ENCODE measurements at regions not wholly inside any gene's neighbourhood (a gene's known extent, or its start where the extent isn't known, plus 50 kb on each side); places are given as distances from the start of the nearest gene placed in this dataset.

DNA sequence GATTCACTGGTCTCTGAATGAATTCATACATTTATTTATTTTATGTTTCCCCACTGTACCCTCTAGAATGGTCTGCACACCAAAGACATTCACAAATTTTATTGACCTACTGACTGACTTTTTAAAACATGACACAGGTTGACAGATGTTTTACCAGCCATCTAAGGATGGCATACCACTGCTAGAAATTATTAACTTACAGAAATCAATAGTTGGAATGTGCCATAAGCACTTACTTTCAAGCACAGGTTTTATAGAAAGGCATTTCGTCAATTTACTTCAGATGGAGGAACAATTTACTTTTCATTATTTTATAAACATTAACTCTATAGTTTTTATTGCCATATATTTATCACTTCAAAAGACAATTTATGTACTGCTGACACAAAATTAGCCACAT is 448.7 kb upstream of the FBXO33 start:
- H3K36me3 Mint-ChIP-seq (ENCODE audit: low read depth) = no peaks in the 10 kb centered on the region
- H3K9me3 ChIP-seq (ENCODE audit: control insufficient read depth, low read length, poor library complexity, severe bottlenecking) = no peaks in the 10 kb centered on the region
- ATAC-seq (no peak), DNase-seq (no peak)
- H3K27me3 Mint-ChIP-seq = no peaks in the 10 kb centered on the region
- no peak overlapping the region for H3K4me3 Mint-ChIP-seq
- no peaks in the 10 kb centered on the region for H3K4me1 Mint-ChIP-seq
- H3K27ac Mint-ChIP-seq = no peak overlapping the region

DNA sequence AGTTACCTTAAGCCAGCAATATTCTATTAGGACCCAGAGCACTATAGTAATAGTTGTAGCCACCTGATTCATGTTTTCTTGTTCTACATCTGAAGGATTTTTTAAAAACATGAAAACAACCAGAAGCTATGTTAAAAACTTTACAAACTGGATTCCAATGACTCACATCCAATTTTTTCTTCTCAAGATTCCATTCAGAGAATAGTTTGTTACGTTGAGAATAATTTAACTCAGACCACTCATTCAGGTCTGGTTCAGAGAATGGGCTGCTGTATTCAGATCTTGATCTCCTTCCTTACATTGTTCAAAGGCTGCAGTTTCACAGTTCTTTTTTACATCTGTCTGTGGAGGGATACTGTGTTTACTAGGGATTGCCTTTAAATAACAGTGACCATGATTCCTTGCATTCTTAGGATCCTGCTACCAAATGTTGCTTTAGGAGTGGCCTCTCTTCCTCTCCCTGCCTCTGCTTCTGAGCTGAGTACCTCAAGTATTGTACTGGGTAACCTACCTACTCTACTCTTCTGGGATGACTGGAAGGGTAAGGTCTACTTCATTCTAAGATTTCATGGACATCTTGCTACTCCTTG is 448.0 kb upstream of the FBXO33 start:
- DNase-seq = no peak
- no peak overlapping the region for H3K27ac Mint-ChIP-seq
- no peak overlapping the region for H3K4me3 Mint-ChIP-seq
- no peaks in the 10 kb centered on the region for H3K27me3 Mint-ChIP-seq
- peaks cover 3% of the 10 kb centered on the region for H3K4me1 Mint-ChIP-seq
- ATAC-seq = no peak
- no peaks in the 10 kb centered on the region for H3K36me3 Mint-ChIP-seq (ENCODE audit: low read depth)
- H3K9me3 ChIP-seq (ENCODE audit: control insufficient read depth, low read length, poor library complexity, severe bottlenecking) = no peaks in the 10 kb centered on the region

DNA sequence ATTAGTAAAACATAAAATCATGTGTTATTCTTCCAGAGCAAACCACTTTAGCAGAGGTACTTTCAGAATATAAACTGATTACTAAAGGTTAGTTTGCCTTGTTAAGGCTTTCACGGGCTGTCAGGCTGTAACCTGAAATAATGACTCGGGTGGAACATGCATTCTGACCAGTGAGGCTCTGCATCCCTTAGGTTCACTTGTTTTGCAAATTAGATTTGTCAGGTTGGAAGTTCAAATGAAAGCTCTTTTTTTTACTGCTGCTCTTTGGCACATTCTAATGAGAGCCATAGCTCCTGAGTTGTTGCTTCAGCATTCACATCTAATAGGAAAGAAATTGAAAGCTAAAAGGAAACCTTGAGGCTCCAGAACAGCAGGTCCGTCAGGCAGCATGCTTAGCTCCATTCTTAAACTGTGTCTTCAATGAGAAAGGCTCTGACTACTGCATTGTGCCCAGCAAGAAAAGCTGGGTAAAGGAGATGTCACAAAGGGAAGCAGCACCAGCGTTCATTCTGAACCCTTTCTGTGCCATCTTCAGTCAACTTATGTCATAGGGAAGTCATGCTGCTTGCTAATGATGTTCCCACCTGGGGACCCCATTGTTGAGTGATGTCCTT is 445.5 kb upstream of the FBXO33 start:
- no peak for ATAC-seq
- no peaks in the 10 kb centered on the region for H3K36me3 Mint-ChIP-seq (ENCODE audit: low read depth)
- no peaks in the 10 kb centered on the region for H3K9me3 ChIP-seq (ENCODE audit: control insufficient read depth, low read length, poor library complexity, severe bottlenecking)
- H3K27me3 Mint-ChIP-seq = no peaks in the 10 kb centered on the region
- peaks cover 3% of the 10 kb centered on the region for H3K4me1 Mint-ChIP-seq
- H3K4me3 Mint-ChIP-seq = no peak overlapping the region
- no peak overlapping the region for H3K27ac Mint-ChIP-seq
- no peak for DNase-seq

DNA sequence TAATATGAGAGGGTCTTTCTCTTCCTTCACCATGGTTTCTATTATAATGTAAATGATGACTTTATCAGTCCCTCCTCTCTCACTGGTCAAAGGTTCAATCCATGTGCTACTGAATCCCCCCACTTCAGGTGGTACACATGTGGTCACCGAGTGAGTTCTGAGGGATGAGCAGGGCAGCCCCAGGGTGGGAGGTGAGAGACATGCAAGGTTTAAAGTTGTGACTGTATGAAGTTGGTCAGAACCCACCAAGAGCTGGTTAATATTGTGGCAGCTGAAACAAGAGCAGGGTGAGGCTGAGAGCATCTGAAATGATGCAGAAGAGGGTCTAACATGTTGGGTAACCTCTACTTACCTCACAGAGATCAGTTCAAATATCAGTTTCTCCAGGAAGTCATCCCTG is 444.7 kb upstream of the FBXO33 start:
- H3K9me3 ChIP-seq (ENCODE audit: control insufficient read depth, low read length, poor library complexity, severe bottlenecking) = no peaks in the 10 kb centered on the region
- Mint-ChIP-seq H3K36me3 (ENCODE audit: low read depth) (no peaks in the 10 kb centered on the region), H3K27me3 (no peaks in the 10 kb centered on the region), H3K27ac (no peak overlapping the region), H3K4me3 (no peak overlapping the region), H3K4me1 (peaks cover 3% of the 10 kb centered on the region)
- DNase-seq (no peak), ATAC-seq (no peak)

DNA sequence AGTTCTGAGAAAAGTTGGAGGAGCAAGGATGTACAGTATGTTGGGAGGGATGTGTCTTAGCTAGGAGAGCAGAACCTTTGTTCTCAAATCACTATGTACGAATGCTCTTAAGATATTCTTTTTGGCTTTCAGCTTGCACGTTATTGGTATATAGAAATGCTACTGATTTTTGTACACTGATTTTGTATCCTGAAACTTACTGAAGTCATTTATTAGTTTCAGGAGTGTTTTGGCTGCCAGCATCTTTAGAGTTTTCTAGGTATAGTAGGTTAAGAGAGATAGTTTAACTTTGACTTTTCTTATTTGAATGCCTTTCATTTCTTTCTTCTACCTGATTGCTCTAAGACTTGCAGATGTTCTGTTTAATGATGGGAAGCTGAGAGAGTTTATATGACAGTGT is 442.8 kb upstream of the FBXO33 start:
- no peaks in the 10 kb centered on the region for H3K27me3 Mint-ChIP-seq
- H3K36me3 Mint-ChIP-seq (ENCODE audit: low read depth) = no peaks in the 10 kb centered on the region
- no peak overlapping the region for H3K27ac Mint-ChIP-seq
- H3K4me3 Mint-ChIP-seq = no peak overlapping the region
- H3K4me1 Mint-ChIP-seq = peaks cover 3% of the 10 kb centered on the region
- no peak for ATAC-seq
- DNase-seq = no peak
- no peaks in the 10 kb centered on the region for H3K9me3 ChIP-seq (ENCODE audit: control insufficient read depth, low read length, poor library complexity, severe bottlenecking)

DNA sequence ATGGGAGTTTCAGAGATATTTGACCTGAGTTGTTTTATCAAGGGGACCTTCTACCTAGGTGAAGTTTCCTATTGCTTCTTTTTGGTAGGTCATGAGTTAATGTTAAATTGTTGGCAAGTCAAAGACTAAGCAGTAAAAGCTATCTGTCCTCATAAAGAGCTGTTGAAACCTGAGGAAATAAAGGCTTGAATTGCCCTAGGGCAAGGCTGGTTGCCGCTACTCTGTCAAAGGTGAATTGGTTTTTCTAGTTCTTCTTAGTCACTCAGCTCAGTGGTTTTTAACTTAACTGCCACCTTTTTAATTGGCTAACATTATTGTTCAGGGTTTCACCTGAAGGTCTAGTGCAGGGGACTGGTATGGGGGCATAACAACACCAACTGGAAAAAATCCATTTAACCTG is 441.6 kb upstream of the FBXO33 start:
- Mint-ChIP-seq H3K27ac (no peak overlapping the region), H3K4me3 (no peak overlapping the region), H3K4me1 (peaks cover 3% of the 10 kb centered on the region), H3K27me3 (no peaks in the 10 kb centered on the region), H3K36me3 (ENCODE audit: low read depth) (no peaks in the 10 kb centered on the region)
- H3K9me3 ChIP-seq (ENCODE audit: control insufficient read depth, low read length, poor library complexity, severe bottlenecking) = no peaks in the 10 kb centered on the region
- ATAC-seq (no peak), DNase-seq (no peak)

DNA sequence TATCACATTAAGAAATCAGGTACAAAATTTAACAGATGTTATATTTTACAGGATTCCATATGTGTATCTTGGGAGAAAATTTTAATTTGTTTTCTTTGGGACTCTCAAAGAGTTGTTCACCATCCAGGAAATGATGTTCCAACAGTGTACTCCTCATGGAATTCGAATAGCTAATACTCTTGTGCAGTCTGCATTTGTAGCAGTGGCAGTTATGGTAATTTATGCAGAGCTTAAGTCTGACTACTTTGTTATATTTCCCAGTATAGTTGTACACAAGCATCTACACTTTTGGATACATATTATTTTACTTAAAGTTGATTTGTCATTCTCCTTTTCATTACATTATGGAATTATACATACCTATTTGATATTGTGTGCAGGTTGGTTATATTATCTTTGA is 436.7 kb upstream of the FBXO33 start:
- ATAC-seq = no peak
- Mint-ChIP-seq H3K4me3 (no peak overlapping the region), H3K27me3 (no peaks in the 10 kb centered on the region), H3K36me3 (ENCODE audit: low read depth) (no peaks in the 10 kb centered on the region), H3K4me1 (no peaks in the 10 kb centered on the region), H3K27ac (no peak overlapping the region)
- no peaks in the 10 kb centered on the region for H3K9me3 ChIP-seq (ENCODE audit: control insufficient read depth, low read length, poor library complexity, severe bottlenecking)
- no peak for DNase-seq

DNA sequence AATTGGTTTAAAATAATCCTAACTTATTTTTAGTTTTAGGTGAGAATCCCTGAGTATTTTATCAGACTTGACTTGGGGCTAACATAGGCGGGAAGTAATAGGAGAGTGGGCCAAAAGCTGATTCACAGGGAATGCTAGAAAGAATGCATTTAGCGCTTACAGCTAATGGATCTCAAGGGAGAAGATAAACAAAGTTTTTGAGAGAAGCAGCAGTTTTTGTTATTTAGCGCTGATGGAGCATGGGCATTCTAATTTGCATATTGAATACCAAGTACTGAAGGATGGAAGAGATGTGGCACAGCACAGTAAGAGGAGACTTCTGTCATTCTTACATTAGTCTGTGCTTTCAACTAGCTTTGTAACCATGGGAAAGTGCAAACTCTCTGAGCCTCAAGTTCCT is 436.0 kb upstream of the FBXO33 start:
- DNase-seq (no peak), ATAC-seq (no peak)
- H3K4me1 Mint-ChIP-seq = no peaks in the 10 kb centered on the region
- H3K4me3 Mint-ChIP-seq = no peak overlapping the region
- H3K9me3 ChIP-seq (ENCODE audit: control insufficient read depth, low read length, poor library complexity, severe bottlenecking) = no peaks in the 10 kb centered on the region
- H3K27me3 Mint-ChIP-seq = no peaks in the 10 kb centered on the region
- no peaks in the 10 kb centered on the region for H3K36me3 Mint-ChIP-seq (ENCODE audit: low read depth)
- no peak overlapping the region for H3K27ac Mint-ChIP-seq

DNA sequence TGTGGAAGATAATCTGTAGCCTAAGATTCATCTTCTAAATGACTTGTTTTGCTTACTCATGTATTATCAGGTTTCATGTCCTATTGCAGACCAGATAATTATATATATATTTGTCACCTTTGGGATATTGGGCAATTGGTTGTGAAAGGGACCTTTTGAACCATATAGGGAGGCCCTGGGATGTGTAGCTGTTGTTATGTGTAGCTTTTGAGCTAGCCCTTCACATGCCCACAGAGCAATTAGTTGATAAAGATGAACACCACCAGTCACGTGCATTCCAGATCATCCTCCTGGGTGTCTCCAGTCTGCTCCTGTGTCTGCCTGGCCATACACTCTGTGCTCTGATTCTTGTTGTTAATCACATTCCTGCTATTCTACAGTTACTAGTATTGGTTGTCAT is 431.2 kb upstream of the FBXO33 start:
- DNase-seq (no peak), ATAC-seq (no peak)
- Mint-ChIP-seq H3K4me1 (no peaks in the 10 kb centered on the region), H3K36me3 (ENCODE audit: low read depth) (no peaks in the 10 kb centered on the region), H3K27ac (no peak overlapping the region), H3K27me3 (no peaks in the 10 kb centered on the region), H3K4me3 (no peak overlapping the region)
- H3K9me3 ChIP-seq (ENCODE audit: control insufficient read depth, low read length, poor library complexity, severe bottlenecking) = no peaks in the 10 kb centered on the region

DNA sequence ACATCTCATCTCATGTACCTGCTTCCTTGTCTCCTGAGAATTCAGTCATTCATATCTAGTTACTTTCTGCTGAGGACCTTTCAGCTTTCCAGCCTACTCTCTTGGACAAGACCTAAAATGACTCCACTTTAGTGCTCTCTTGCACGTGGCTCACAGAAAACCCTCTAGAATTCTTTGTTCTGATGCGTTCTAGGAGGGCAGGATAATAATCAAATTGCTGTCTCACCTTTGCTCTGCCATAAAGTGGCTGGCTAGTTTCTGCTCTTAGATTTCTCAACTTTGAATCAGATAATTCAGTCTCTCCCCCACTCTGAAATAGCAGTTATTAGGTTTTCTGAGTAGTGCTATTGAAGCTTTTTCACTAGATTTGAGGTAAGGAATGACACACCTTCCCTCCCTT is 429.5 kb upstream of the FBXO33 start:
- Mint-ChIP-seq H3K27ac (no peak overlapping the region), H3K36me3 (ENCODE audit: low read depth) (no peaks in the 10 kb centered on the region), H3K27me3 (no peaks in the 10 kb centered on the region), H3K4me1 (no peaks in the 10 kb centered on the region), H3K4me3 (no peak overlapping the region)
- DNase-seq (no peak), ATAC-seq (no peak)
- H3K9me3 ChIP-seq (ENCODE audit: control insufficient read depth, low read length, poor library complexity, severe bottlenecking) = no peaks in the 10 kb centered on the region

DNA sequence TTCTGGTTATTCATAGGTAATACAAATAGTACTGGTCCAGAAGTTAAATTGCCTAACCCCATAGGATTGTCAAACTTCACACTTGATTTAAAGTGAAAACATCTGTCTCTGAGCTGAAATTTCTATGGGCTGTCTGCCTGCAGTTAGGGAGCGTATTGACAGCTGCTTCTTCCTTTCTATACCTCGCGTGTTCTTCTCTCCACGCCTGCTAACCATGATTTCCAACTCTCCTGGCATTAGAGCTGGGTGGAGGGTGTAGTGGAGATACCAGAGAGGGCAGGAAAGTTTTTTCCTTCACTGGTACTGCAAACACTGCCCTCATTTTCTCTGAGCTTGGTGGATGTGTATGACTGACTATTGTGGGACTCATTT is 429.0 kb upstream of the FBXO33 start:
- H3K27ac Mint-ChIP-seq = no peak overlapping the region
- H3K4me1 Mint-ChIP-seq = no peaks in the 10 kb centered on the region

DNA sequence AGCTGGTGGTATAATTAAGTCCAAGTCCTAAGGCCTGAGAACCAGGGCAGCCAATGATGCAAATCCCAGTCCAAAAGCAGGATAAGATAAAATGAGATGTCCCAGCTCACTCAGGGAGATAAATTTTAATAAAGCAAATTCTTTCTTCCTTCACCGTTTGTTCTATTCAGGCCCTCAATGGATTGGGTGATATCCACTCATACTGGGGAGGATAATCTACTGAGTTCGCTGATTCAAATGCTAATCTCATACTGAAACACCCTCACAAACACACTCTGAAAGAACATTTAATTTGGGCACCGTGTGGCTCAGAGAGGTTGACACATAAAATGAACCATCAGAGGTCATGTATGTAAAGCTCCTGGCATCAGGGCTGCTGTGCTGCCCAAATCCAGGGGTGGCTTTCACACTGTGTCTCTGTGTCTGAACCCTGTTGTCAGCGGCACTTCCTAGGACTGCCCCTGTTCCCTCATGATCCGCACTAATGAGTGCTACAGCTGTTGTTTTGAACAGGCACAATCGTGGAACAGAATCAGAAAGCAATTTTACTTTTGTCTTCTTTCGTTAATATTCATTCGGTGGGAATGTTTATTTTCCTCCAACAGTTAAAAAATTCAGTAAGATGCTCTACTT is 428.5 kb upstream of the FBXO33 start:
- Mint-ChIP-seq H3K36me3 (ENCODE audit: low read depth) (no peaks in the 10 kb centered on the region), H3K27me3 (no peaks in the 10 kb centered on the region), H3K4me3 (no peak overlapping the region), H3K4me1 (no peaks in the 10 kb centered on the region), H3K27ac (no peak overlapping the region)
- H3K9me3 ChIP-seq (ENCODE audit: control insufficient read depth, low read length, poor library complexity, severe bottlenecking) = no peaks in the 10 kb centered on the region
- DNase-seq (no peak), ATAC-seq (no peak)

More for the DNA sequence above, 429.0 kb upstream of the FBXO33 start:
- Mint-ChIP-seq H3K27me3 (no peaks in the 10 kb centered on the region), H3K36me3 (ENCODE audit: low read depth) (no peaks in the 10 kb centered on the region), H3K4me3 (no peak overlapping the region)
- DNase-seq (no peak), ATAC-seq (no peak)
- no peaks in the 10 kb centered on the region for H3K9me3 ChIP-seq (ENCODE audit: control insufficient read depth, low read length, poor library complexity, severe bottlenecking)

DNA sequence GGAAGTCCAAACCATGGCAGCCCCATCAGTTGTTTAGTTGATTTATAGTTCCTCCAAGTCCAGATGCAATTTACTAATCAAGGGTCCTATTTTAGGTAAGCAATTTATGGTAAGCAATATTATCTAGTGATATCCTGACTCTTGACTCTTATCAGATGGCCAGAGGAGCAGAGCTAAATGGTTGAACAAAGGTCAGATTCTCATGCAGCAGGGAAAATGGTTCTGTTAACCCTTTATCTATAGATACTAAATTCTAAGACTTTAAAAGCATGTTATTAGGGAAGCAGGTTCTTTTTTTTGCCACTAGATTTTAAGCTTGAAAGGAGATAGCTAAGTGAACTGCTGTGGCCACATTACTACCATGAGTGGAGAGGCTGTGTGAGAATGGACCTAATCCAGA is 427.1 kb upstream of the FBXO33 start:
- Mint-ChIP-seq H3K36me3 (ENCODE audit: low read depth) (no peaks in the 10 kb centered on the region), H3K4me3 (no peak overlapping the region), H3K27ac (no peak overlapping the region), H3K27me3 (no peaks in the 10 kb centered on the region), H3K4me1 (no peaks in the 10 kb centered on the region)
- DNase-seq = no peak
- ATAC-seq = no peak
- H3K9me3 ChIP-seq (ENCODE audit: control insufficient read depth, low read length, poor library complexity, severe bottlenecking) = no peaks in the 10 kb centered on the region

DNA sequence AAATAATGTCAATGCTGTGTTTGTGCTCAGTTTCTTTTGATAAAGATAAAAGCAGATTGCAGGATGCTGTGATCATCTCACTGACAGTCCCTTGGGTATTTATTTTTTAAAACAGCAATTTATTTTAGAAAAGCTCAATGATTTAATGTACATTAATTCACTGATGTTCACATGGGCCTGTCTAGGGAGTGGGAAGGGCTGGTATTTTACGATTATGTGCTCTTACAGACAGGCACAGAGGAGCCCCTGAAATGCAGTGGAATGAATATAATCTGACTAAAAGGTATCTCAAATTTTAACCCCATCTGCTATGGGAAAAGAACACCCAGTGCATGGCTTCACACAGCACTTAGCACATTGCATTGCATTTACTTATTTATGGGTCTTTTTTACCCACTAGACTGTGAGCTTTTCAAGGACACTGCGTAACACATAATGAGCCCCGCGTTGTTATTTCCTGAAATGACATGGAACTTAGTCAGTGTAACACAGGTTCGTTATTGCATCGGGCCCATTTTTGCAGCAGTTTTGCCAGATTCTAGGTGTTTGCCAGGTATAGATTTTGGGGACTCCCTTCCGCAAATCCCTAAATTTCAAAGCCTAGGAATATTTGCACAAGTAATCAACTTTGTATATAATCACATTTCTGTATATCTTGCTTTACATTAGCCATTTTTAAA is 425.3 kb upstream of the FBXO33 start:
- ATAC-seq = no peak
- Mint-ChIP-seq H3K27ac (no peak overlapping the region), H3K4me3 (no peak overlapping the region)

More for the DNA sequence above, 425.3 kb upstream of the FBXO33 start:
- no peak for DNase-seq
- H3K36me3 Mint-ChIP-seq (ENCODE audit: low read depth) = no peaks in the 10 kb centered on the region
- H3K27me3 Mint-ChIP-seq = no peaks in the 10 kb centered on the region
- H3K9me3 ChIP-seq (ENCODE audit: control insufficient read depth, low read length, poor library complexity, severe bottlenecking) = no peaks in the 10 kb centered on the region
- no peaks in the 10 kb centered on the region for H3K4me1 Mint-ChIP-seq
